ENCODE measurements at regions not wholly inside any gene's neighbourhood (a gene's known extent, or its start where the extent isn't known, plus 50 kb on each side); places are given as distances from the start of the nearest gene placed in this dataset.

- TF ChIP-seq ZFX (IDR thresholded peaks at IDR 0.05) (no peak), CTCF (conservative IDR thresholded peaks at IDR 0.05) (no peak)
- H3K27ac ChIP-seq, result no peak overlapping the region
Observed at GRCh38 chr3:34828847-34829246, 810.5 kb upstream of the ARPP21 start.

- H3K27ac ChIP-seq, result no peak overlapping the region
- TF ChIP-seq ZFX (IDR thresholded peaks at IDR 0.05) (no peak), CTCF (conservative IDR thresholded peaks at IDR 0.05) (no peak)
Observed at GRCh38 chr3:34832865-34833508, 806.3 kb upstream of the ARPP21 start.

GRCh38 chr3:34837848-34838741 lies 801.2 kb upstream of the ARPP21 start:
- no peak for TF ChIP-seq ZFX (IDR thresholded peaks at IDR 0.05)
- no peak for TF ChIP-seq CTCF (conservative IDR thresholded peaks at IDR 0.05)
- no peak overlapping the region for H3K27ac ChIP-seq

GRCh38 chr3:34842706-34843480 lies 796.4 kb upstream of the ARPP21 start:
- no peak for TF ChIP-seq ZFX (IDR thresholded peaks at IDR 0.05)
- TF ChIP-seq CTCF (conservative IDR thresholded peaks at IDR 0.05), result no peak
- no peak overlapping the region for H3K27ac ChIP-seq

GRCh38 chr3:34844323-34844620 lies 795.1 kb upstream of the ARPP21 start:
- TF ChIP-seq CTCF (conservative IDR thresholded peaks at IDR 0.05) (no peak), ZFX (IDR thresholded peaks at IDR 0.05) (no peak)
- H3K27ac ChIP-seq, result no peak overlapping the region

- TF ChIP-seq ZFX (IDR thresholded peaks at IDR 0.05), result no peak
- TF ChIP-seq CTCF (conservative IDR thresholded peaks at IDR 0.05), result no peak
- no peak overlapping the region for H3K27ac ChIP-seq
Observed at GRCh38 chr3:34851137-34851536, 788.2 kb upstream of the ARPP21 start.
